ENCODE measurements at regions not wholly inside any gene's neighbourhood (a gene's known extent, or its start where the extent isn't known, plus 50 kb on each side); places are given as distances from the start of the nearest gene placed in this dataset.

DNA sequence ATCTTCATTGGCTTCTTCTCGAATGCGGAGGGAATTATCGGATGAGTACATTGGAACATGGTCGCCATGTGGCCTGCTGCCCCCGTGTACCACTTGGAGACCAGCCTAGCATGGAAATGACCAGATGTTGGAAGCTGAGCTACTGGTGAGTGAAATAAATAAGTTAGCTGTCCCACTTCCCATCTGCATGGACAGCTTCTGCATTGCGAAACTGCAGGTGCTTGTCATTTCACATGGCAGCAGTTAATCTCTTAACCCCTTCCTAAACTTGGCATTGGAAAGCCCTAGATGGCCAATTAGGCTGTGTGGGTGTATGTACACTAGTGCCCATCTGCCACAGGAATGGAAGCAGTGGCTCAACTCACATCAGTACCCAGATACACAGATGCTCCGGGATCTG lies 246.6 kb upstream of the IL12B start:
- H3K79me2 ChIP-seq (ENCODE audit: control insufficient read depth, insufficient read depth, low read length): no peaks in the 10 kb centered on the region
- no peaks in the 10 kb centered on the region for H3K36me3 ChIP-seq (ENCODE audit: control insufficient read depth in 2 of 2, extremely low read depth in 1 of 2, insufficient read depth in 2 of 2, low read length in 2 of 2)
- no peak overlapping the region for H2AFZ ChIP-seq (ENCODE audit: low read depth, low read length)
- H3K9me1 ChIP-seq (replicated peaks; ENCODE audit: control insufficient read depth, extremely low read depth, insufficient read depth, low read length): no peaks in the 10 kb centered on the region
- H3K4me2 ChIP-seq (ENCODE audit: insufficient read depth, low read length): no peak overlapping the region
- H3K9ac ChIP-seq (replicated peaks; ENCODE audit: extremely low read depth, insufficient read depth, low read length): no peak overlapping the region
- BruUV-seq (replicated peaks): no TSS peak
- ChIA-PET CTCF (no interaction called here), POLR2A (no interaction called here)
- DNase-seq (ENCODE audit: low read depth, low spot score) (no peak), FAIRE-seq (no peak)
- H3K27me3 ChIP-seq (ENCODE audit: control insufficient read depth in 2 of 2, insufficient read depth in 2 of 2, low read length in 2 of 2): no peaks in the 10 kb centered on the region
- no peaks in the 10 kb centered on the region for H3K4me1 ChIP-seq (ENCODE audit: control insufficient read depth, extremely low read depth, insufficient read depth, low read length)
- no peak for TF ChIP-seq EZH2 (IDR thresholded peaks at IDR 0.05; ENCODE audit: borderline replicate concordance, low read depth, low read length, severe bottlenecking)
- no peak for TF ChIP-seq POLR2A (IDR thresholded peaks at IDR 0.05; ENCODE audit: low read depth, low read length)
- TF ChIP-seq, protein P1, sequence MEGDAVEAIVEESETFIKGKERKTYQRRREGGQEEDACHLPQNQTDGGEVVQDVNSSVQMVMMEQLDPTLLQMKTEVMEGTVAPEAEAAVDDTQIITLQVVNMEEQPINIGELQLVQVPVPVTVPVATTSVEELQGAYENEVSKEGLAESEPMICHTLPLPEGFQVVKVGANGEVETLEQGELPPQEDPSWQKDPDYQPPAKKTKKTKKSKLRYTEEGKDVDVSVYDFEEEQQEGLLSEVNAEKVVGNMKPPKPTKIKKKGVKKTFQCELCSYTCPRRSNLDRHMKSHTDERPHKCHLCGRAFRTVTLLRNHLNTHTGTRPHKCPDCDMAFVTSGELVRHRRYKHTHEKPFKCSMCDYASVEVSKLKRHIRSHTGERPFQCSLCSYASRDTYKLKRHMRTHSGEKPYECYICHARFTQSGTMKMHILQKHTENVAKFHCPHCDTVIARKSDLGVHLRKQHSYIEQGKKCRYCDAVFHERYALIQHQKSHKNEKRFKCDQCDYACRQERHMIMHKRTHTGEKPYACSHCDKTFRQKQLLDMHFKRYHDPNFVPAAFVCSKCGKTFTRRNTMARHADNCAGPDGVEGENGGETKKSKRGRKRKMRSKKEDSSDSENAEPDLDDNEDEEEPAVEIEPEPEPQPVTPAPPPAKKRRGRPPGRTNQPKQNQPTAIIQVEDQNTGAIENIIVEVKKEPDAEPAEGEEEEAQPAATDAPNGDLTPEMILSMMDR (IDR thresholded peaks at IDR 0.05; ENCODE audit: extremely low read depth in 1 of 2, insufficient read depth in 1 of 2, low read depth in 1 of 2, low read length in 2 of 2): no peak
- TF ChIP-seq FOS (IDR thresholded peaks at IDR 0.05; ENCODE audit: borderline replicate concordance, insufficient read depth, low read length): no peak
- TF ChIP-seq, protein P2, sequence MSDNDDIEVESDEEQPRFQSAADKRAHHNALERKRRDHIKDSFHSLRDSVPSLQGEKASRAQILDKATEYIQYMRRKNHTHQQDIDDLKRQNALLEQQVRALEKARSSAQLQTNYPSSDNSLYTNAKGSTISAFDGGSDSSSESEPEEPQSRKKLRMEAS (IDR thresholded peaks at IDR 0.05; ENCODE audit: insufficient read depth, insufficient read length): no peak
- TF ChIP-seq MYC (IDR thresholded peaks at IDR 0.05; ENCODE audit: low read depth, low read length): no peak
- TF ChIP-seq POLR2AphosphoS5 (IDR thresholded peaks at IDR 0.05; ENCODE audit: insufficient read depth, low read depth, low read length): no peak
- TF ChIP-seq JUN (IDR thresholded peaks at IDR 0.05; ENCODE audit: borderline replicate concordance, insufficient read depth, insufficient read length, low read depth): no peak
- TF ChIP-seq GATA2 (IDR thresholded peaks at IDR 0.05; ENCODE audit: insufficient read depth, insufficient read length, low read depth, low read length): no peak
- no peak overlapping the region for H3K4me3 ChIP-seq (replicated peaks in 1 of 3; ENCODE audit: insufficient read depth in 1 of 3, low read depth in 1 of 3, low read length in 3 of 3)
- intact Hi-C loops (cut with micrococcal nuclease): no loop called here
- H3K27ac ChIP-seq (ENCODE audit: insufficient read depth, low read depth, low read length): no peak overlapping the region
- H3K9me3 ChIP-seq (replicated peaks; ENCODE audit: control insufficient read depth, insufficient read depth, low read length): no peaks in the 10 kb centered on the region
- H4K20me1 ChIP-seq (replicated peaks; ENCODE audit: control insufficient read depth, extremely low read depth, insufficient read depth, low read length): no peaks in the 10 kb centered on the region
- dilution Hi-C loops (cut with MboI; ENCODE audit: extremely low pct_ligation_motif_present, low sequenced_read_pairs): no loop called here
